Superior temporal gyrus (tissue), 1 donor: ENCODE measurements at regions not wholly inside any gene's neighbourhood (a gene's known extent, or its start where the extent isn't known, plus 50 kb on each side); places are given as distances from the start of the nearest gene placed in this dataset.

Experiments
- DNase-seq: peaks from one replicate; pipeline ENCODE4 v3.0.0-alpha.2; 2016; ENCODE audit errors: extremely low spot score

GRCh38 chr3:64318001-64318400 is 92.7 kb upstream of the PRICKLE2 start:
- no peak for DNase-seq

DNA sequence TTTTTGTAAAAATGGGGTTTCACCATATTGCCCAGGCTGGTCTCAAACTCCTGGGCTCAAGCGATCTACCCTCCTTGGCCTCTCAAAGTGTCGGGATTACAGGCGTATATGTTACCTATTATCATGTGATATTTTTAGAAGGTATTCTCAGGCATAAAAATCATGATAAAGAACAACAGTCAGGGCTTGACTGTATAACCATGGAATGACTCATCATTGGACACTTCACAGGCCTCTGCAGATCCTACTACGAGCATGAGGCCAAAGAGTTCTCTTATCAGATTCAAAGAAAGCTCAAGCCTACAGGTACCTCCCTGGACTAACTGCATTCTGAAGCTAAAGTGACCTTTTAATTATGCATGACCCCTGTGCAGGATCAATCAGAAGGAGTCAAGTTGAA is 91.7 kb upstream of the PRICKLE2 start:
- no peak for DNase-seq

GRCh38 chr3:64311424-64312061 is 86.3 kb upstream of the PRICKLE2 start:
- DNase-seq, result no peak

GRCh38 chr3:64308931-64309330 is 83.7 kb upstream of the PRICKLE2 start:
- DNase-seq, result no peak

DNA sequence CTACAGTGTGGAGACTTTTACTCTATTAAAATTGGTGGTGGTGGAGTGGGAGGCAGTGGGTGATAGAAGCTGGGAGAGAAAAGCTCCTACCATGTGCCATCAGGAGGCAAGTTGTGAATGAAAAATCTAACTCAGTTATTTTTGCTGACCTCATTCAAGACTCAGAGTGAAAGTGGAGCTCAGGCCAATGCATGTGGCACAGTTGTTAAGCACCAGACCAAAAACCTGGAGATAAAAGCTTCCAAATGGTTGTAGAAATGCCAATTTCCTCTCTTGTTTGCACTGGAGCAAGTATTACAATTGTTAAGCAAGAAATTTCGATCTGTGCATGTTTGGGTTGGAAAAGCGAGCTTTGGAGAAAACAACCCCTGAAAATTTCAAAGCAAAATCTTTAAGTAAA is 81.5 kb upstream of the PRICKLE2 start:
- no peak for DNase-seq

- DNase-seq, result no peak
These were observed 80.5 kb upstream of the PRICKLE2 start for GRCh38 chr3:64305731-64306130.

- DNase-seq, result no peak
These were observed 79.7 kb upstream of the PRICKLE2 start for GRCh38 chr3:64304828-64305410.

GRCh38 chr3:64303881-64304280 is 78.6 kb upstream of the PRICKLE2 start:
- DNase-seq, result no peak

- DNase-seq, result no peak
These were observed 78.1 kb upstream of the PRICKLE2 start for GRCh38 chr3:64303401-64303800.

DNA sequence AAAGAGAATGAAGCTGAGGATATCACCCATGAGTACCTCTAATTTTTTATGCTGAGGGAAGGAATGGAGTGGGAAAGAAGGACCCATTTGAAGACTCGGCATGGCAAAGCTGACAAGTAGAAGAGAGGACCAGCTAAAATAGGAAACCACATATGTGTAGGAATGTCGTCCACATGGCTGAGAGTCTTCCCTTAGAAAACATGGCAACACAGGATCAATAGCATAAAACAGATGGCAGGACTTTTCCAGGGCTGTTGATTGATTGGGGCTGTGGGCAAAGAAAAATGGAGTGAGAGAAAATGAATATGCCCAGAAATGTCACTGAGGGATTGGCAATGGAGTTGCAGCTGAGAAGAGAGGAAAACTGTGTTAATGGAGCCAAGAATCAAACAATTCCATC is 76.2 kb upstream of the PRICKLE2 start:
- DNase-seq, result no peak

- DNase-seq, result no peak
These were observed 75.6 kb upstream of the PRICKLE2 start for GRCh38 chr3:64300790-64301423.

GRCh38 chr3:64299206-64299605 is 73.9 kb upstream of the PRICKLE2 start:
- no peak for DNase-seq

DNA sequence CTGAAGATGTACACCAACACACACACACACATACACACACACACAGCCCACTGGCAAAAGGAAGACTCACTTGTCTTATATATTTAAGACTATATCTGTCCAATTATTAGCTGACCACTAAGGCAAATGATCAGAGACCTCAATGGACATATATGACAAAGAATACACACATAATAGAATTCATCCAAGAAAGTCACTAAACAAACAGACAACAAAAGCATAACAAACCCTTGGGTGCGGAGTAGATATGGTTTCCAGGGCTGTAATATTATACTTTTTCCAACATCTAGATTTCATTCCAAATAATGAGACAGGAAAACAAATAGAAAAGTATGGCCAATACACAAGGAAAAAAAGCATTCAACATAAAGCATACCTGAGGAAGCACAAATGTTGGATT is 72.3 kb upstream of the PRICKLE2 start:
- no peak for DNase-seq

- DNase-seq, result peak; percentile 57
These were observed 70.3 kb upstream of the PRICKLE2 start for GRCh38 chr3:64295594-64295993.

GRCh38 chr3:64294771-64295170 is 69.5 kb upstream of the PRICKLE2 start:
- no peak for DNase-seq

DNA sequence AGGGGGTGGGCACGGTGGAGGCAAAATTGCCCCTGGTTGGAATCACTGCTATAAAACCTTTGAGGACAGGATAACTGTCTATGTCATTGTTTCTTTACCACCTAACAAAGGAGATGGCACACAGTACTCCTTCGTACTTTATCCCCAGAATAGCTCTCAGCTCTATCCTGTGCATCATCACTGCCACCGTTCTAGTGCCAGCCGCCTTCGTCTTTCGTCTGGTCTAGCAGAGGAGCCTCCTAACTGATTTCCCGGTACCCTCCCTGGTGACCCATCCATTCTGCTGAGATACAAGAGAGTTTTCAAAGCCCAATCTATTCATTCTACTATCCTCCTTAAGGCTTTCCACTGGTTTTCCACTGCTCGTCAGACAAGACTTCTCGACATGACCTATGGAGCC is 67.9 kb upstream of the PRICKLE2 start:
- no peak for DNase-seq

DNA sequence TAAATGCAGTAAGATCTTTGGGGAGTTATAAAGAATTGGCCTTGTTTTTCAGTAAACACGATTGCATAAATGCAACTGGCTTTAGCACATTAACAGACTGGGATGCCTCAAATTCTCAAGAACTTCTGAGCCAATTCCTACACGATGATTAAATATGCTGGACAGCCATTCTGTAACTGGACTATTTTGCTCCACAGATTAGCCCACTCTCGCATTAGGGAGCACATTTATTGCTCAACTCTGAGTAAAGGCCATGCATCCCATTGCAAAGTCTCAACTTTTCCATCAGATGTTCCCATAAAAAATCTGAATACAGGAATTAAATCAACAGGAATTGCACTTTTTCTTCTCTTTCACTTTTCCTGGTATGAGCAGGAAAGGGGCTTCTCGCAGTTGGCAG is 66.7 kb upstream of the PRICKLE2 start:
- DNase-seq, result no peak

- no peak for DNase-seq
These were observed 66.1 kb upstream of the PRICKLE2 start for GRCh38 chr3:64291345-64291744.

DNA sequence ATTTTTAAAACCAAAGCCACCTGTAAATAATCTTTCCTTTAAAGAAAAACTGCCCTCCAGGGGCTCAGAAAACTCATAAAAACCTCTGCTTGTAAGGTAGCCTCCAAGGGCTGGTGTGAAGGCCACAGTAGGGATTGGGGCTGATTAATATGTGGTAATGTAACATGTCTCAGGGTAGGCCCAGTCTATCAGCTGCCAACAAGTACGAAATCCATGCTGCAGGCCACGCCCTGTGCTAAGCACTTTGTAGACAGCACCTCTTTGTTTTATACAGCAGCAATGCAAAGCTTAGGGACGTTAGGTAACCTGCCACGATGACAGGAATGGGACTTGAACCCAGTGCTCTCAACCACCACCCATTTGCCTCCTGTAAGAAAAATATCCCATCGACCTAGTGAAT is 65.6 kb upstream of the PRICKLE2 start:
- no peak for DNase-seq

- no peak for DNase-seq
These were observed 64.9 kb upstream of the PRICKLE2 start for GRCh38 chr3:64290161-64290560.

- no peak for DNase-seq
These were observed 64.4 kb upstream of the PRICKLE2 start for GRCh38 chr3:64289622-64290021.

DNA sequence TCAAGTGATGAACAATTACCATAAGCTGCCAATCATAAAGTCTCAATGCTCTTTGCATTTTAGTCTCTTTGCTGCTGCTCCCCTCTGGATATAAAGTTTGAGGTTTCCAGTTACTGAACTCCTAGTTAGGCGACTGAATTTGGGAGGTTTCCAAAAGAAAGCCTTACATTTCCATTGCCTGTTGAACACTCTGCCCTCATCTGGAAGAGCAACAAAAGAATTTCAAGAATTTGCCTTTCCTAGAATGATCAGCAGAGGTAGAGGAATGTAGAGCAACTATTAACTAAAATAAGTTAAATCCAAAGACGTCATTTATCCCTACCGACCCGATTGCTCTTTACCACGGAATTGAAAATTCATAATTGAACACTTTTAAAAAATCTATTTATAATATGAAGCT is 53.4 kb upstream of the PRICKLE2 start:
- no peak for DNase-seq

DNA sequence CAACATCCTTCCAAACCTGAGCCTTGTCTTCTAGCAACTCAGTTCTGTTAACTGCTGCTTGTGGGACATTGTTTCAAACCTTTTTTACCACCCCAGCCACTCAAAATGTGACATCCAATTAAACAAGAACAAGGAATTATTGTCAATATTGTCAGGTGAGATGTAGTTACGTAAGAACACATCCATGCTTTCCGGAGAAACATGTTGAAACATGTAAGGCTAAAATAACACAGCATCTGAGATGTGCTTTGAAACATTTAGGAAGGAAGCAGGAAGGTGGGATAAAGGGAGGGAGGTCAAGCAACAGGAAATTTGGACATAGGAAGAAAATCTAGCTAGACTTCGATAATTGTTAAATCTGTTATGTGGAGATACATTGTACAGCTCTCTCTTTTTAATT is 50.9 kb upstream of the PRICKLE2 start:
- DNase-seq, result no peak
